GM11168 (cell line): ENCODE measurements at regions not wholly inside any gene's neighbourhood (a gene's known extent, or its start where the extent isn't known, plus 50 kb on each side); places are given as distances from the start of the nearest gene placed in this dataset.

Source experiments
- in situ Hi-C: fragments of 300-500 bp; cut with MboI; formaldehyde crosslinking; loops from one replicate; pipeline ENCODE4 v1.12.0; 2022; ENCODE audit warnings: low sequenced_read_pairs; ENCODE audit not compliant: unreplicated experiment

GRCh38 chr14:71668186-71668912 lies 263.9 kb upstream of the RGS6 start:
- in situ Hi-C loops = no loop called here

GRCh38 chr14:71672596-71672995 lies 259.6 kb upstream of the RGS6 start:
- in situ Hi-C loops = no loop called here

GRCh38 chr14:71675126-71675899 lies 256.9 kb upstream of the RGS6 start:
- in situ Hi-C loops = no loop called here

- in situ Hi-C loops = no loop called here
Measured at GRCh38 chr14:71675900-71676287, 256.3 kb upstream of the RGS6 start.

- in situ Hi-C loops = no loop called here
Measured at GRCh38 chr14:71680736-71681387, 251.4 kb upstream of the RGS6 start.

GRCh38 chr14:71682337-71682736 lies 249.9 kb upstream of the RGS6 start:
- in situ Hi-C loops = no loop called here

GRCh38 chr14:71684323-71684722 lies 247.9 kb upstream of the RGS6 start:
- in situ Hi-C loops = no loop called here

GRCh38 chr14:71686677-71687076 lies 245.6 kb upstream of the RGS6 start:
- in situ Hi-C loops = no loop called here

GRCh38 chr14:71687166-71687831 lies 244.9 kb upstream of the RGS6 start:
- in situ Hi-C loops = no loop called here

- in situ Hi-C loops = no loop called here
Measured at GRCh38 chr14:71688576-71688975, 243.7 kb upstream of the RGS6 start.

- in situ Hi-C loops = no loop called here
Measured at GRCh38 chr14:71690478-71690877, 241.8 kb upstream of the RGS6 start.

GRCh38 chr14:71692496-71692895 lies 239.7 kb upstream of the RGS6 start:
- in situ Hi-C loops = no loop called here

- in situ Hi-C loops = no loop called here
Measured at GRCh38 chr14:71693381-71693780, 238.8 kb upstream of the RGS6 start.

GRCh38 chr14:71694591-71695530 lies 237.4 kb upstream of the RGS6 start:
- in situ Hi-C loops = no loop called here

- in situ Hi-C loops = no loop called here
Measured at GRCh38 chr14:71695611-71696350, 236.4 kb upstream of the RGS6 start.

GRCh38 chr14:71698027-71698426 lies 234.2 kb upstream of the RGS6 start:
- in situ Hi-C loops = no loop called here

- in situ Hi-C loops = no loop called here
Measured at GRCh38 chr14:71698673-71699072, 233.6 kb upstream of the RGS6 start.

GRCh38 chr14:71701990-71702389 lies 230.2 kb upstream of the RGS6 start:
- in situ Hi-C loops = no loop called here

GRCh38 chr14:71702786-71703185 lies 229.4 kb upstream of the RGS6 start:
- in situ Hi-C loops = no loop called here
